ENCODE measurements at regions not wholly inside any gene's neighbourhood (a gene's known extent, or its start where the extent isn't known, plus 50 kb on each side); places are given as distances from the start of the nearest gene placed in this dataset.

- Mint-ChIP-seq H3K27me3 (peaks cover 11 to 83% (median 61%) of the 10 kb centered on the region in 5 donors), H3K27ac (no peak overlapping the region), H3K9me3 (no peaks in the 10 kb centered on the region), H3K4me1 (peaks cover 0 to 27% (median 7%) of the 10 kb centered on the region in 7 donors), H3K36me3 (no peaks in the 10 kb centered on the region), H3K4me3 (no peak overlapping the region)
- Histone ChIP-seq H3K9me3 (ENCODE audit: control insufficient read depth in 2 of 3, low read length in 3 of 3) (no peaks in the 10 kb centered on the region), H3K4me3 (ENCODE audit: low read length) (no peak overlapping the region), H3K27ac (ENCODE audit: low read depth, low read length) (no peak overlapping the region), H3K36me3 (ENCODE audit: control insufficient read depth in 2 of 3, insufficient read depth in 3 of 3, low read length in 3 of 3) (no peaks in the 10 kb centered on the region), H3K27me3 (ENCODE audit: control insufficient read depth in 2 of 2, insufficient read depth in 2 of 2, low read length in 2 of 2) (peaks cover 0 to 5% of the 10 kb centered on the region in 2 donors), H3K4me1 (ENCODE audit: control insufficient read depth in 2 of 2, insufficient read depth in 2 of 2, low read length in 2 of 2) (no peaks in the 10 kb centered on the region)
- ATAC-seq (no peak), DNase-seq (no peak)
- ChIA-PET CTCF (interaction anchor here (1.6 kb wide), 1 partner anchor 11 kb away, joined by 4 read pairs; no protein-coding TSS in a partner anchor), POLR2A (interaction anchor here (2.1 kb wide), 1 partner anchor 9 kb away, joined by 4 read pairs; no protein-coding TSS in a partner anchor)
- intact Hi-C loops (cut with micrococcal nuclease): no loop called here
These were observed 127.1 kb downstream of the PPIAL4G start for GRCh38 chr1:148355976-148356375.

- Mint-ChIP-seq H3K9me3 (no peaks in the 10 kb centered on the region), H3K4me1 (peaks cover 0 to 27% (median 7%) of the 10 kb centered on the region in 7 donors), H3K27ac (no peak overlapping the region), H3K36me3 (no peaks in the 10 kb centered on the region), H3K27me3 (peaks cover 14 to 85% (median 63%) of the 10 kb centered on the region in 5 donors), H3K4me3 (peak overlapping the region in 2 of 10 donors; percentile 12 to 75)
- ChIA-PET POLR2A (interaction anchor here (2.1 kb wide), 1 partner anchor 10 kb away, joined by 4 read pairs; no protein-coding TSS in a partner anchor), CTCF (interaction anchor here (1.6 kb wide), 1 partner anchor 10 kb away, joined by 4 read pairs; no protein-coding TSS in a partner anchor)
- Histone ChIP-seq H3K4me3 (ENCODE audit: low read length) (no peak overlapping the region), H3K9me3 (ENCODE audit: control insufficient read depth in 2 of 3, low read length in 3 of 3) (no peaks in the 10 kb centered on the region), H3K36me3 (ENCODE audit: control insufficient read depth in 2 of 3, insufficient read depth in 3 of 3, low read length in 3 of 3) (no peaks in the 10 kb centered on the region), H3K4me1 (ENCODE audit: control insufficient read depth in 2 of 2, insufficient read depth in 2 of 2, low read length in 2 of 2) (no peaks in the 10 kb centered on the region), H3K27me3 (ENCODE audit: control insufficient read depth in 2 of 2, insufficient read depth in 2 of 2, low read length in 2 of 2) (peaks cover 0 to 5% of the 10 kb centered on the region in 2 donors), H3K27ac (ENCODE audit: low read depth, low read length) (no peak overlapping the region)
- intact Hi-C loops (cut with micrococcal nuclease): loop anchor here in 1 of 2 donors (5.0 kb wide), 1 partner anchor 38 kb away; no protein-coding TSS in a partner anchor
- ATAC-seq: no peak
- DNase-seq: no peak
These were observed 128.2 kb downstream of the PPIAL4G start for GRCh38 chr1:148354913-148355308.

GRCh38 chr1:148354284-148354912 is 128.7 kb downstream of the PPIAL4G start:
- Mint-ChIP-seq H3K9me3 (no peaks in the 10 kb centered on the region), H3K27ac (no peak overlapping the region), H3K27me3 (peaks cover 18 to 86% (median 67%) of the 10 kb centered on the region in 5 donors), H3K4me3 (peak overlapping the region in 4 of 10 donors; percentile 12 to 75 (median 18)), H3K36me3 (no peaks in the 10 kb centered on the region), H3K4me1 (peaks cover 0 to 27% (median 7%) of the 10 kb centered on the region in 7 donors)
- Histone ChIP-seq H3K36me3 (ENCODE audit: control insufficient read depth in 2 of 3, insufficient read depth in 3 of 3, low read length in 3 of 3) (no peaks in the 10 kb centered on the region), H3K4me3 (ENCODE audit: low read length) (no peak overlapping the region), H3K27ac (ENCODE audit: low read depth, low read length) (no peak overlapping the region), H3K4me1 (ENCODE audit: control insufficient read depth in 2 of 2, insufficient read depth in 2 of 2, low read length in 2 of 2) (no peaks in the 10 kb centered on the region), H3K27me3 (ENCODE audit: control insufficient read depth in 2 of 2, insufficient read depth in 2 of 2, low read length in 2 of 2) (peaks cover 0 to 5% of the 10 kb centered on the region in 2 donors), H3K9me3 (ENCODE audit: control insufficient read depth in 2 of 3, low read length in 3 of 3) (no peaks in the 10 kb centered on the region)
- CTCF ChIA-PET: no interaction called here
- POLR2A ChIA-PET: interaction anchor here (2.1 kb wide), 1 partner anchor 10 kb away, joined by 4 read pairs; no protein-coding TSS in a partner anchor
- DNase-seq (no peak), ATAC-seq (no peak)
- intact Hi-C loops (cut with micrococcal nuclease): loop anchor here in 1 of 2 donors (5.0 kb wide), 1 partner anchor 37 kb away; no protein-coding TSS in a partner anchor

- intact Hi-C loops (cut with micrococcal nuclease): loop anchor here in 1 of 2 donors (5.0 kb wide), 1 partner anchor 36 kb away; no protein-coding TSS in a partner anchor
- H3K27ac ChIP-seq (ENCODE audit: low read depth, low read length): no peak overlapping the region
- Mint-ChIP-seq H3K4me3 (peak overlapping the region in 5 of 10 donors; percentile 31 to 75 (median 49)), H3K9me3 (no peaks in the 10 kb centered on the region), H3K27ac (peak overlapping the region in 1 of 9 donors; percentile 65), H3K36me3 (no peaks in the 10 kb centered on the region), H3K4me1 (peaks cover 0 to 27% (median 7%) of the 10 kb centered on the region in 7 donors), H3K27me3 (peaks cover 25 to 93% (median 74%) of the 10 kb centered on the region in 5 donors)
- no peaks in the 10 kb centered on the region for H3K4me1 ChIP-seq (ENCODE audit: control insufficient read depth in 2 of 2, insufficient read depth in 2 of 2, low read length in 2 of 2)
- H3K9me3 ChIP-seq (ENCODE audit: control insufficient read depth in 2 of 3, low read length in 3 of 3): no peaks in the 10 kb centered on the region
- peaks cover 0 to 5% of the 10 kb centered on the region in 2 donors for H3K27me3 ChIP-seq (ENCODE audit: control insufficient read depth in 2 of 2, insufficient read depth in 2 of 2, low read length in 2 of 2)
- ATAC-seq (no peak), DNase-seq (peak in 6 of 9 donors; percentile 14 to 55 (median 34))
- no peaks in the 10 kb centered on the region for H3K36me3 ChIP-seq (ENCODE audit: control insufficient read depth in 2 of 3, insufficient read depth in 3 of 3, low read length in 3 of 3)
- ChIA-PET POLR2A (interaction anchor here (0.8 to 2.1 kb wide), 2 partner anchors 11 kb away, joined by 3 to 4 read pairs; no protein-coding TSS in a partner anchor), CTCF (no interaction called here)
- H3K4me3 ChIP-seq (ENCODE audit: low read length): no peak overlapping the region
These were observed 129.4 kb downstream of the PPIAL4G start for GRCh38 chr1:148353461-148354283.

- Mint-ChIP-seq H3K4me3 (no peak overlapping the region), H3K9me3 (no peaks in the 10 kb centered on the region), H3K27ac (no peak overlapping the region), H3K36me3 (no peaks in the 10 kb centered on the region), H3K4me1 (peaks cover 0 to 27% (median 7%) of the 10 kb centered on the region in 7 donors), H3K27me3 (peaks cover 27 to 92% (median 66%) of the 10 kb centered on the region in 5 donors)
- POLR2A ChIA-PET: interaction anchor here (0.8 kb wide), 1 partner anchor 13 kb away, joined by 3 read pairs; no protein-coding TSS in a partner anchor
- DNase-seq (no peak), ATAC-seq (no peak)
- CTCF ChIA-PET: interaction anchor here (1.0 kb wide), 1 partner anchor 12 kb away, joined by 3 read pairs; no protein-coding TSS in a partner anchor
- no peaks in the 10 kb centered on the region for H3K4me1 ChIP-seq (ENCODE audit: control insufficient read depth in 2 of 2, insufficient read depth in 2 of 2, low read length in 2 of 2)
- H3K27me3 ChIP-seq (ENCODE audit: control insufficient read depth in 2 of 2, insufficient read depth in 2 of 2, low read length in 2 of 2): peaks cover 0 to 5% of the 10 kb centered on the region in 2 donors
- no peak overlapping the region for H3K27ac ChIP-seq (ENCODE audit: low read depth, low read length)
- intact Hi-C loops (cut with micrococcal nuclease): loop anchor here in 1 of 2 donors (5.0 kb wide), 1 partner anchor 35 kb away; no protein-coding TSS in a partner anchor
- no peaks in the 10 kb centered on the region for H3K36me3 ChIP-seq (ENCODE audit: control insufficient read depth in 2 of 3, insufficient read depth in 3 of 3, low read length in 3 of 3)
- H3K4me3 ChIP-seq (ENCODE audit: low read length): no peak overlapping the region
- H3K9me3 ChIP-seq (ENCODE audit: control insufficient read depth in 2 of 3, low read length in 3 of 3): no peaks in the 10 kb centered on the region
These were observed 130.5 kb downstream of the PPIAL4G start for GRCh38 chr1:148352470-148353053.

- Histone ChIP-seq H3K9me3 (ENCODE audit: control insufficient read depth in 2 of 3, low read length in 3 of 3) (no peaks in the 10 kb centered on the region), H3K4me3 (ENCODE audit: low read length) (no peak overlapping the region), H3K4me1 (ENCODE audit: control insufficient read depth in 2 of 2, insufficient read depth in 2 of 2, low read length in 2 of 2) (no peaks in the 10 kb centered on the region), H3K27me3 (ENCODE audit: control insufficient read depth in 2 of 2, insufficient read depth in 2 of 2, low read length in 2 of 2) (peaks cover 0 to 4% of the 10 kb centered on the region in 2 donors), H3K36me3 (ENCODE audit: control insufficient read depth in 2 of 3, insufficient read depth in 3 of 3, low read length in 3 of 3) (no peaks in the 10 kb centered on the region), H3K27ac (ENCODE audit: low read depth, low read length) (no peak overlapping the region)
- ATAC-seq (no peak), DNase-seq (no peak)
- Mint-ChIP-seq H3K27me3 (peaks cover 30 to 68% (median 35%) of the 10 kb centered on the region in 5 donors), H3K36me3 (no peaks in the 10 kb centered on the region), H3K27ac (no peak overlapping the region), H3K4me1 (peaks cover 0 to 7% (median 3%) of the 10 kb centered on the region in 7 donors), H3K4me3 (no peak overlapping the region), H3K9me3 (no peaks in the 10 kb centered on the region)
- ChIA-PET CTCF (no interaction called here), POLR2A (interaction anchor here (1.3 kb wide), 1 partner anchor 9 kb away, joined by 3 read pairs; no protein-coding TSS in a partner anchor)
- intact Hi-C loops (cut with micrococcal nuclease): no loop called here
These were observed 135.3 kb downstream of the PPIAL4G start for GRCh38 chr1:148347781-148348180.

Data from naive thymus-derived CD4-positive, alpha-beta T cell (primary cell).